Mesenchymal stem cell (in vitro differentiated cells and primary cell): ENCODE measurements at regions not wholly inside any gene's neighbourhood (a gene's known extent, or its start where the extent isn't known, plus 50 kb on each side); places are given as distances from the start of the nearest gene placed in this dataset.

Experiments
- DNase-seq: peaks from one replicate; pipeline ENCODE4 v3.0.0-alpha.2; 2013
- H2AFZ ChIP-seq: one replicate; pipeline ENCODE4 v1.6.1; 2013; ENCODE audit warnings: low read depth, mild to moderate bottlenecking, control low read depth, inconsistent platforms, low read length, moderate library complexity
- H2AK5ac ChIP-seq: 2 replicates; pipeline ENCODE4 v1.6.1; 2013; ENCODE audit warnings: low read length, moderate library complexity, mild to moderate bottlenecking, inconsistent platforms; ENCODE audit not compliant: severe bottlenecking
- H2BK120ac ChIP-seq: one replicate; pipeline ENCODE4 v1.6.1; 2013; ENCODE audit warnings: low read depth, mild to moderate bottlenecking, inconsistent platforms, low read length, moderate library complexity
- H2BK12ac ChIP-seq, 2 experiments: one replicate each; pipeline ENCODE4 v1.6.1; 2013; ENCODE audit warnings: inconsistent platforms in 2 of 2, low read length in 2 of 2, mild to moderate bottlenecking in 2 of 2, moderate library complexity in 2 of 2, control low read depth in 1 of 2
- H2BK15ac ChIP-seq: one replicate; pipeline ENCODE4 v1.6.1; 2013; ENCODE audit warnings: mild to moderate bottlenecking, low read depth, inconsistent platforms; ENCODE audit not compliant: poor library complexity, severe bottlenecking
- H2BK5ac ChIP-seq: 2 replicates; pipeline ENCODE4 v1.6.1; 2013; ENCODE audit warnings: low read depth, mild to moderate bottlenecking, low read length, control low read depth, inconsistent platforms; ENCODE audit not compliant: poor library complexity, severe bottlenecking
- H3K14ac ChIP-seq, 2 experiments: one replicate each; pipeline ENCODE4 v1.6.1; 2013; ENCODE audit warnings: inconsistent platforms in 2 of 2, low read length in 2 of 2, control low read depth in 1 of 2, mild to moderate bottlenecking in 1 of 2, moderate library complexity in 1 of 2
- H3K18ac ChIP-seq, 2 experiments: one replicate each; pipeline ENCODE4 v1.6.1; 2013; ENCODE audit warnings: inconsistent platforms in 2 of 2, low read length in 2 of 2, control low read depth in 1 of 2, low read depth in 1 of 2, mild to moderate bottlenecking in 1 of 2
- H3K23ac ChIP-seq, 2 experiments: one replicate each; pipeline ENCODE4 v1.6.1; 2013; ENCODE audit warnings: inconsistent platforms in 2 of 2, low read length in 2 of 2, mild to moderate bottlenecking in 2 of 2, moderate library complexity in 2 of 2, control low read depth in 1 of 2
- H3K27ac ChIP-seq: 2 replicates; pipeline ENCODE4 v1.5.1; 2013; ENCODE audit warnings: mild to moderate bottlenecking, moderate library complexity, low read length, control low read depth, inconsistent platforms; ENCODE audit not compliant: poor library complexity, severe bottlenecking
- H3K27me3 ChIP-seq, 2 experiments: 2 replicates each; pipeline versions ENCODE4 v1.6.1 to v1.7.0; 2013; ENCODE audit warnings: low read length in 2 of 2, mild to moderate bottlenecking in 2 of 2, moderate library complexity in 2 of 2, control low read depth in 1 of 2, inconsistent platforms in 1 of 2; ENCODE audit not compliant: control insufficient read depth in 1 of 2, insufficient read depth in 1 of 2
- H3K36me3 ChIP-seq, 2 experiments: 2 replicates each; pipeline versions ENCODE4 v1.6.1 to v1.7.0; 2013; ENCODE audit warnings: low read length in 2 of 2, control low read depth in 1 of 2, inconsistent platforms in 1 of 2, low read depth in 1 of 2, mild to moderate bottlenecking in 1 of 2; ENCODE audit not compliant: insufficient read depth in 2 of 2, control insufficient read depth in 1 of 2
- H3K4ac ChIP-seq, 2 experiments: one replicate each; pipeline ENCODE4 v1.6.1; 2013; ENCODE audit warnings: inconsistent platforms in 2 of 2, low read length in 2 of 2, mild to moderate bottlenecking in 2 of 2, moderate library complexity in 2 of 2, control low read depth in 1 of 2, low read depth in 1 of 2
- H3K4me1 ChIP-seq: 2 replicates; pipeline ENCODE4 v1.6.1; 2013; ENCODE audit warnings: low read depth, low read length, control low read depth; ENCODE audit not compliant: control insufficient read depth, insufficient read depth
- H3K4me2 ChIP-seq: 2 replicates; pipeline ENCODE4 v1.6.1; 2013; ENCODE audit warnings: low read length, mild to moderate bottlenecking, inconsistent platforms; ENCODE audit not compliant: poor library complexity, severe bottlenecking
- H3K4me3 ChIP-seq, 2 experiments: 2 replicates each; pipeline versions ENCODE4 v1.5.1 to v1.7.0; 2013; ENCODE audit warnings: low read length in 2 of 2, mild to moderate bottlenecking in 2 of 2, control low read depth in 1 of 2, low read depth in 1 of 2; ENCODE audit not compliant: insufficient read depth in 1 of 2
- H3K79me1 ChIP-seq: replicated peaks from 2 replicates; pipeline ENCODE4 v1.6.1; 2013; ENCODE audit warnings: mild to moderate bottlenecking, control low read depth, low read length, inconsistent platforms; ENCODE audit not compliant: poor library complexity, severe bottlenecking
- H3K9ac ChIP-seq: 2 replicates; pipeline ENCODE4 v1.7.0; 2013; ENCODE audit warnings: mild to moderate bottlenecking, low read length, moderate library complexity
- H3K9me3 ChIP-seq: 2 replicates; pipeline ENCODE4 v1.7.0; 2013; ENCODE audit warnings: mild to moderate bottlenecking, low read length; ENCODE audit not compliant: control insufficient read depth
- H4K8ac ChIP-seq: one replicate; pipeline ENCODE4 v1.6.1; 2013; ENCODE audit warnings: inconsistent platforms, mild to moderate bottlenecking, low read length, moderate library complexity
- H4K91ac ChIP-seq: one replicate; pipeline ENCODE4 v1.6.1; 2013; ENCODE audit warnings: mild to moderate bottlenecking, low read length, inconsistent platforms
- WGBS: methylation state at CpG from one replicate; pipeline ENCODE4 v1.1.7; 2013; ENCODE audit warnings: mixed read lengths; 5-methylcytosine and 5-hydroxymethylcytosine counted together

DNA sequence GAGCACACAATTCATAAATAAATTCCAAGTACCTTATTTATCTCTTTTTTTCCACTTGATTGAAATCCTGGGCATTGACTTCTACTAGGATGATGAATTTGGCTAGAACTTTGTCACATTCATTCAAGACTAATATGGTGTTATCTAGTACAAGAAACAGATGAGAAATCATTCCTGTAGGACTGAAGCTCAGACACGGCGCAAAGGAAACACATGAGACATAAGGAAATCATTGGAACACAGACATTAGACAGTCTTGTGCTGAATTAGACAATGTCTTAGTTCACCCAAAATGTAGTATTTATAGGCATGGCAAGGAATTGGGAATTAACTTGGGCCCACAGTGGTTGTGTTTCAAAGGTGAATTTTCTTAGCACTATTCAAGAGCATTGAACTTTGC lies 305.7 kb downstream of the SETD4 start:
- no peaks in the 10 kb centered on the region for H3K4me1 ChIP-seq
- H2BK5ac ChIP-seq, result no peak overlapping the region
- no peaks in the 10 kb centered on the region for H3K79me1 ChIP-seq
- no peak overlapping the region for H2BK15ac ChIP-seq
- H3K9ac ChIP-seq, result no peak overlapping the region
- no peak overlapping the region for H4K91ac ChIP-seq
- H3K4me3 ChIP-seq, result no peak overlapping the region
- H4K8ac ChIP-seq, result no peak overlapping the region
- no peak overlapping the region for H2BK12ac ChIP-seq
- H3K14ac ChIP-seq, result no peak overlapping the region
- no peaks in the 10 kb centered on the region for H3K27me3 ChIP-seq
- no peak for DNase-seq
- no peak overlapping the region for H2BK120ac ChIP-seq
- H2AK5ac ChIP-seq, result no peak overlapping the region
- H3K9me3 ChIP-seq, result peaks cover 8% of the 10 kb centered on the region
- no peak overlapping the region for H3K4me2 ChIP-seq
- H3K36me3 ChIP-seq, result no peaks in the 10 kb centered on the region
- H3K18ac ChIP-seq, result no peak overlapping the region
- no peak overlapping the region for H3K27ac ChIP-seq
- no peak overlapping the region for H3K4ac ChIP-seq
- no peak overlapping the region for H3K23ac ChIP-seq
- no peak overlapping the region for H2AFZ ChIP-seq
- 100% methylated on average over 2 of the region's 2 CpGs for WGBS

DNA sequence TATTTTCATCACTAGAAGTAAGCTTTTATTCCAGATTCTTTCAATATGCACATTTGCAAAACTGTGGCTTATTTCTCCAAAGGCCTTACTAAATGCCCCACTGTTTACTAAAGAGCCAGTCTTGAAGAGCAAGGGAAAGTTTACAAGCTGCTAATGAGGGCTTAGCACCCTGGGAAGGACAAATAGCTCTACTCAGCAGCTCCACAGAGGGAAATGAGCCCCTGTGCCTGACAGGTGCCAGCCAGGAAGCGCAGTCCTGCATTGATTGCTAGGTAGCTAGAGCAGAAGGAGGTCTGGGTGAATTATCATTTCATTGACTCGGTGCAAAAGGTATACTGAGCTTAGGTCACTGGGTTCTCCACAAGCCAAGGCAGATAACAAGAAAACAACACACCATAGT lies 307.0 kb downstream of the SETD4 start:
- no peak overlapping the region for H4K91ac ChIP-seq
- peaks cover 9% of the 10 kb centered on the region for H3K9me3 ChIP-seq
- no peak for DNase-seq
- no peaks in the 10 kb centered on the region for H3K4me1 ChIP-seq
- WGBS, result 60% methylated on average over 1 of the region's 2 CpGs
- H3K36me3 ChIP-seq, result no peaks in the 10 kb centered on the region
- H2BK12ac ChIP-seq, result no peak overlapping the region
- no peak overlapping the region for H3K4me2 ChIP-seq
- H2AK5ac ChIP-seq, result no peak overlapping the region
- no peaks in the 10 kb centered on the region for H3K27me3 ChIP-seq
- no peak overlapping the region for H2BK5ac ChIP-seq
- H3K14ac ChIP-seq, result no peak overlapping the region
- H3K79me1 ChIP-seq, result no peaks in the 10 kb centered on the region
- no peak overlapping the region for H3K18ac ChIP-seq
- H3K4ac ChIP-seq, result no peak overlapping the region
- no peak overlapping the region for H2BK120ac ChIP-seq
- no peak overlapping the region for H2BK15ac ChIP-seq
- H3K23ac ChIP-seq, result no peak overlapping the region
- H2AFZ ChIP-seq, result no peak overlapping the region
- H3K27ac ChIP-seq, result no peak overlapping the region
- H3K9ac ChIP-seq, result no peak overlapping the region
- H4K8ac ChIP-seq, result no peak overlapping the region
- no peak overlapping the region for H3K4me3 ChIP-seq

DNA sequence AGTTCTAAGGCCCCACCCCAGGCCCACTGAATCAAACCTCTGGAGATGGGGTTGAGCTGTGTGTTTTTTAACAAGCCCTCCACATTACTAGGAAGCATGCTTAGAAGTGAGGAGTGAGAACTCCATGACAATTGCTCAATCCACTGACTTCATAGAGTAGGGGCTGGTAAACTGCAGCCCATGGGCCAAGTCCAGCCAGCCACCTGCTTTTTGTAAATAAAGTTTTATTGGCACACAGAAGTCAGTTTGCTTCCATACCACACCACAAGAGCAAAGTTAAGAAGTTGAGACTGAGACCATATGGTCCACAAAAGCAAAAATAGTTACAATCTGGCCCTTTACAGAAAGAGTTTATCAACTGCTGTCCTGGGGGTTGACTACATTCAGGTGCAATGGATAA lies 309.2 kb downstream of the SETD4 start:
- H3K4me2 ChIP-seq, result no peak overlapping the region
- H3K4me1 ChIP-seq, result no peaks in the 10 kb centered on the region
- no peak overlapping the region for H3K4ac ChIP-seq
- no peak for DNase-seq
- H3K9ac ChIP-seq, result no peak overlapping the region
- H2BK15ac ChIP-seq, result no peak overlapping the region
- H3K18ac ChIP-seq, result no peak overlapping the region
- H3K79me1 ChIP-seq, result no peaks in the 10 kb centered on the region
- no peak overlapping the region for H3K4me3 ChIP-seq
- H3K36me3 ChIP-seq, result no peaks in the 10 kb centered on the region
- H3K27ac ChIP-seq, result no peak overlapping the region
- H2BK120ac ChIP-seq, result no peak overlapping the region
- H3K9me3 ChIP-seq, result peaks cover 9% of the 10 kb centered on the region
- no peak overlapping the region for H3K23ac ChIP-seq
- no peak overlapping the region for H2AFZ ChIP-seq
- H2AK5ac ChIP-seq, result no peak overlapping the region
- H4K91ac ChIP-seq, result no peak overlapping the region
- no peak overlapping the region for H2BK12ac ChIP-seq
- H3K14ac ChIP-seq, result no peak overlapping the region
- H3K27me3 ChIP-seq, result no peaks in the 10 kb centered on the region
- H4K8ac ChIP-seq, result no peak overlapping the region
- no peak overlapping the region for H2BK5ac ChIP-seq

DNA sequence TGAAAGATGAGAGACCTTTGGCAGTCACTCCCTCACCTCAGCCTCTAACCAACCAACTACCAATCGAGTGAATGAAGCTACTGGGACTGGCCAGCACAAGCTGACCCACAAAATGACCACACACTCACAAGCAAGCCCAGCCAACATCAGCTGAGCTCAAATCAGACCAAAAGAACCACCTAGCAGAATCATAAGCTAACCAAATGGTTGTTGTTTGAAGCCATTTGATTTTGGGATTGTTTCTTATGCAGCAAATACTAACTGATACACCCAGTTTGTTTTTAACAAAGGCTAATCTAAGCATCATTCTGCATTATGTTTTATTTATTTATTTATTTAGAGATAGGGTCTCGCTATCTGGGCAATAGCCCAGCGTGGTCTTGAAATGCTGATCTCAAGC lies 310.4 kb downstream of the SETD4 start:
- 90% methylated on average over 1 of the region's 3 CpGs for WGBS
- H2AK5ac ChIP-seq, result no peak overlapping the region
- no peaks in the 10 kb centered on the region for H3K27me3 ChIP-seq

More for the DNA sequence above, 310.4 kb downstream of the SETD4 start:
- Histone ChIP-seq H2BK120ac (no peak overlapping the region), H3K9me3 (peaks cover 9% of the 10 kb centered on the region), H3K14ac (no peak overlapping the region), H3K27ac (no peak overlapping the region), H3K79me1 (no peaks in the 10 kb centered on the region), H2BK12ac (no peak overlapping the region), H3K9ac (no peak overlapping the region), H4K8ac (no peak overlapping the region), H2BK15ac (no peak overlapping the region), H2BK5ac (no peak overlapping the region), H2AFZ (no peak overlapping the region), H3K4me2 (no peak overlapping the region), H3K36me3 (no peaks in the 10 kb centered on the region), H3K23ac (no peak overlapping the region), H3K4me3 (no peak overlapping the region), H3K4ac (no peak overlapping the region), H3K4me1 (no peaks in the 10 kb centered on the region), H3K18ac (no peak overlapping the region), H4K91ac (no peak overlapping the region)
- no peak for DNase-seq
